ACC112 (cell line): ENCODE measurements at regions not wholly inside any gene's neighbourhood (a gene's known extent, or its start where the extent isn't known, plus 50 kb on each side); places are given as distances from the start of the nearest gene placed in this dataset.
"Not testable (repeated sequence)": the region's sequence is repeated elsewhere in the genome, so short reads cannot be mapped to it uniquely, and the experiment has no call there.

Experiments used
- H2AFZ ChIP-seq: fragments of 200-600 bp; sonication (generic); one replicate; pipeline ENCODE4 v1.6.0; 2017; ENCODE audit warnings: antibody characterized with exemption, low read length; ENCODE audit not compliant: unreplicated experiment
- H3K27ac ChIP-seq: fragments of 200-600 bp; sonication (generic); 2 replicates; pipeline ENCODE4 v1.5.1; 2014; ENCODE audit warnings: low read depth, mild to moderate bottlenecking, antibody characterized with exemption, low read length, moderate library complexity
- H3K27me3 ChIP-seq: fragments of 200-600 bp; sonication (generic); 2 replicates; pipeline ENCODE4 v1.6.1; 2014; ENCODE audit warnings: mild to moderate bottlenecking, antibody characterized with exemption, low read length, moderate library complexity, mixed read lengths; ENCODE audit not compliant: insufficient read depth
- H3K36me3 ChIP-seq: fragments of 200-600 bp; sonication (generic); 2 replicates; pipeline ENCODE4 v1.6.1; 2016; ENCODE audit warnings: mild to moderate bottlenecking, antibody characterized with exemption, low read length, moderate library complexity, mixed read lengths; ENCODE audit not compliant: insufficient read depth
- H3K4me1 ChIP-seq: fragments of 200-600 bp; sonication (generic); one replicate; pipeline ENCODE4 v1.6.1; 2016; ENCODE audit warnings: low read length, mixed read lengths; ENCODE audit not compliant: insufficient read depth, unreplicated experiment, control insufficient read depth
- H3K4me3 ChIP-seq: fragments of 200-600 bp; sonication (generic); 2 replicates; pipeline ENCODE4 v1.5.1; 2014; ENCODE audit warnings: mild to moderate bottlenecking, low read depth, low read length
- H3K79me2 ChIP-seq: fragments of 200-600 bp; sonication (generic); one replicate; pipeline ENCODE4 v1.6.0; 2016; ENCODE audit warnings: low read length; ENCODE audit not compliant: control insufficient read depth, unreplicated experiment, insufficient read depth

GRCh38 chr4:4084171-4084570 lies 142.6 kb downstream of the OTOP1 start:
- H3K4me3 ChIP-seq, H2AFZ ChIP-seq, H3K4me1 ChIP-seq, H3K79me2 ChIP-seq, H3K36me3 ChIP-seq, H3K27me3 ChIP-seq, H3K27ac ChIP-seq: not testable (repeated sequence)

- not testable (repeated sequence) for H3K36me3 ChIP-seq, H2AFZ ChIP-seq, H3K4me3 ChIP-seq, H3K79me2 ChIP-seq, H3K4me1 ChIP-seq, H3K27ac ChIP-seq, H3K27me3 ChIP-seq
These were observed 136.9 kb downstream of the OTOP1 start for GRCh38 chr4:4089716-4090419.

- not testable (repeated sequence) for H3K79me2 ChIP-seq, H3K4me3 ChIP-seq, H3K27ac ChIP-seq, H3K4me1 ChIP-seq, H3K27me3 ChIP-seq, H3K36me3 ChIP-seq, H2AFZ ChIP-seq
These were observed 136.0 kb downstream of the OTOP1 start for GRCh38 chr4:4090720-4091119.

- H3K27me3 ChIP-seq, H3K27ac ChIP-seq, H3K36me3 ChIP-seq, H3K4me3 ChIP-seq, H3K79me2 ChIP-seq, H2AFZ ChIP-seq, H3K4me1 ChIP-seq: not testable (repeated sequence)
These were observed 134.6 kb downstream of the OTOP1 start for GRCh38 chr4:4092159-4092558.

- H3K4me3 ChIP-seq, H2AFZ ChIP-seq, H3K4me1 ChIP-seq, H3K27me3 ChIP-seq, H3K79me2 ChIP-seq, H3K27ac ChIP-seq, H3K36me3 ChIP-seq: not testable (repeated sequence)
These were observed 127.1 kb downstream of the OTOP1 start for GRCh38 chr4:4099610-4100009.

GRCh38 chr4:4106923-4107322 lies 119.8 kb downstream of the OTOP1 start:
- H2AFZ ChIP-seq, H3K4me3 ChIP-seq, H3K27ac ChIP-seq, H3K79me2 ChIP-seq, H3K4me1 ChIP-seq, H3K36me3 ChIP-seq: not testable (repeated sequence)
- H3K27me3 ChIP-seq: peaks cover 23% of the 10 kb centered on the region

- H3K27me3 ChIP-seq: peaks cover 27% of the 10 kb centered on the region
- not testable (repeated sequence) for H3K79me2 ChIP-seq, H2AFZ ChIP-seq, H3K36me3 ChIP-seq, H3K4me1 ChIP-seq, H3K27ac ChIP-seq
- peak overlapping the region; percentile 70 for H3K4me3 ChIP-seq
These were observed 119.2 kb downstream of the OTOP1 start for GRCh38 chr4:4107411-4108107.

GRCh38 chr4:4115381-4115780 lies 111.3 kb downstream of the OTOP1 start:
- not testable (repeated sequence) for H3K4me3 ChIP-seq, H2AFZ ChIP-seq, H3K4me1 ChIP-seq, H3K27ac ChIP-seq, H3K27me3 ChIP-seq, H3K36me3 ChIP-seq, H3K79me2 ChIP-seq

- not testable (repeated sequence) for H3K4me1 ChIP-seq
These were observed 109.8 kb downstream of the OTOP1 start for GRCh38 chr4:4116901-4117300.

GRCh38 chr4:4134368-4134767 lies 92.4 kb downstream of the OTOP1 start:
- not testable (repeated sequence) for H2AFZ ChIP-seq, H3K27me3 ChIP-seq, H3K4me1 ChIP-seq, H3K4me3 ChIP-seq, H3K79me2 ChIP-seq, H3K36me3 ChIP-seq, H3K27ac ChIP-seq

More at GRCh38 chr4:4116901-4117300, 109.8 kb downstream of the OTOP1 start:
- not testable (repeated sequence) for H3K36me3 ChIP-seq, H2AFZ ChIP-seq, H3K27me3 ChIP-seq, H3K79me2 ChIP-seq, H3K4me3 ChIP-seq, H3K27ac ChIP-seq

- not testable (repeated sequence) for H3K27me3 ChIP-seq, H2AFZ ChIP-seq, H3K79me2 ChIP-seq, H3K4me3 ChIP-seq, H3K36me3 ChIP-seq, H3K27ac ChIP-seq, H3K4me1 ChIP-seq
These were observed 90.1 kb downstream of the OTOP1 start for GRCh38 chr4:4136621-4137020.
